GM20431 (cell line): ENCODE measurements at regions not wholly inside any gene's neighbourhood (a gene's known extent, or its start where the extent isn't known, plus 50 kb on each side); places are given as distances from the start of the nearest gene placed in this dataset.
"Not testable (repeated sequence)": the region's sequence is repeated elsewhere in the genome, so short reads cannot be mapped to it uniquely, and the experiment has no call there.

Experiments used
- in situ Hi-C: fragments of 300-500 bp; cut with MseI, MboI; formaldehyde crosslinking; loops from one replicate; pipeline ENCODE4 v1.15.0; 2020; ENCODE audit warnings: low sequenced_read_pairs; ENCODE audit not compliant: unreplicated experiment

GRCh38 chr16:73978407-73978784 is 318.2 kb upstream of the PSMD7 start:
- in situ Hi-C loops: no loop called here

DNA sequence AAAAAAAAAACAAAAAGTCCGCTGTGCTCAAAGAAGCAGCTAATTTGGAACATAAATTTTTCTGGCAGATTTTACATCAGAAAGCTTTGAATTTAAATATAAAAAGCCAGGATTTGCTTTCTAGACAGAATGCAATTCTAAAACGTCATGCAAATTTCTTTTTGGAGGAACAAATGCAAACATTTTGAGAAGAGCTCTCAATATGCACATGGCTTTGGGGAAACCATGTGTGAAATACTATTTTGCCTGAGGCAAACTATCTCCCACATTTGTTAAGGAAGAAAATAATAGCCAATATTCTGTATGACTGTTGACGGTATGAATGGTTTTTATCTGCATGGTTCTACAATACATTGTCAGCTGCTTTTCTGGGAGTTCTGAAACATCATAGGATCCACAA is 320.0 kb upstream of the PSMD7 start:
- in situ Hi-C loops: no loop called here

DNA sequence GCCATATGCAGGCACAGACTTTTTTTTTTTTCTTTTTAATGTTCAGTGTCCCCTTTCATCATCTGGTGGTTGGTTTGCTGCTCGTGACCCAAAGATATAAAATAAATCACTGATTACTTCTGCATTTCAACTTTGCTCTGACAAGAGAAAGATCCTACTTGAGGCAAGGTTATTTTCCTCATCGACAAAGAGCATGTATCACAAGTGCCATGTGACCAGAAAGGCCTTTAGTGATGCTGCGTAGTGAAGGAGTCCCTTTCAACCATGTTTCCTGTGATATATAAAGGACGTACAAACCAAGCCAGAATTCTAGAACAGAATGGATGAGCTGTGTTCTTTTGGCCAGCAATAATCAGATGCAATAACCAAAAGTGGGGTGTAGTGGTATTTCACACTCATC is 323.4 kb upstream of the PSMD7 start:
- in situ Hi-C loops: no loop called here

DNA sequence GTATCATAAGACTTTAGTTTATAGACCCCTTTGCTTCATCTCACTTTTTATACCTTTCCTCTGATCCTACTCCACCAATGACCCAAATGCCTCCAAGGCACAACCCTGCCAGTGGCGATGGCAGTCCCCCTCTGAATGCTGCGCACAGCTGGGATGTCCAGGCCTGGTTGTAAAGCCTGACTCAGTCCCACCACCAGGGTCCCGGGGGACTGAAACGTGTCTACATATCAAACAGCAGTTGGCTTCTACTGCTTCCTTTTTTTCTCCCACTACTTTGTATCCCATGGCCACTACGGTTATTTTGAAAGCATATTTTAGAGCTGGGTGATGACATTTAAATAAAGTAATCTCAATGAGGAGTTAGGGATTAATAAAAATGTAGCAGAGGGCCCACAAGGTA is 329.8 kb upstream of the PSMD7 start:
- in situ Hi-C loops: no loop called here

GRCh38 chr16:73965591-73965990 is 331.0 kb upstream of the PSMD7 start:
- in situ Hi-C loops: no loop called here

DNA sequence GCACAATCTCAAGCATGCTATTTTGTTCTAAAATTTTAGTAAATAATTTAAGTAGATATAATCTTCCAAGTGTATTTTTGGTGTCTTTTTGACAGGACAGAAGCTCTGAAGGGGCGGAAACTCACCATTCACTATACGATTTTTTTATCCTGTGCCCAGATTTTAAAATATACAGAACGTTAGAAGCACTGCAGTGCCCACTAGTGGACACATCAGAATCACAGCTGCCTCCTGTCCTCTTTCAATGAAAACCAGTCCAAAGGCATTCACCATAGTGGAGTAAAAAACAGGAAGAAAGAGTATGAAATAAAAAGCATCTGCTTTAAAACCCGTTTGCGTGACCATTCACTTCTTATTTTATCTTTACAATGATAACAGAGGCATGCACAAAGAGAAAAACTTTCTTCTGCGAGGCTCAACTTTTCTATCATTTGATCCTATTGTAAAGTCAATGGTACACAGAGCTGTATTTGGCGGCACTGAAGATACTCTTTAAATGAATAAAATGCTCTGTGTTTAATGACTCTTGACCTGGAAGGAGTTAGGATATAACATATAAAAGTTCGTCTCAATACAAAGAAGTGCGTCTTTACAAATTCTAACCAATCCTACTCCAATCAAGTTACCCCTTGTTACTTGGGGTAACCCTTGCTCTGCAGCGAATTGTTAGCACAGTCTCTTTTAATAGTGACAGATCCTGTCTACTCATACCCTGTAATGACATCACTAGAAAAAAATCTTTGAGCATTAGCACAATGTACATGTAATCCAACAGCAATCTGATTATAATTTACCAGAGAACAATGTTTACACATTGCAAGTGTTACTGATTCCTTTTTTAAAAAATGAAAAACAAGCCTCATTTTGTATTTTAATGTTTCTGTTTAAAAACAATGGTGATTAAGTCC is 339.8 kb upstream of the PSMD7 start:
- in situ Hi-C loops: no loop called here

DNA sequence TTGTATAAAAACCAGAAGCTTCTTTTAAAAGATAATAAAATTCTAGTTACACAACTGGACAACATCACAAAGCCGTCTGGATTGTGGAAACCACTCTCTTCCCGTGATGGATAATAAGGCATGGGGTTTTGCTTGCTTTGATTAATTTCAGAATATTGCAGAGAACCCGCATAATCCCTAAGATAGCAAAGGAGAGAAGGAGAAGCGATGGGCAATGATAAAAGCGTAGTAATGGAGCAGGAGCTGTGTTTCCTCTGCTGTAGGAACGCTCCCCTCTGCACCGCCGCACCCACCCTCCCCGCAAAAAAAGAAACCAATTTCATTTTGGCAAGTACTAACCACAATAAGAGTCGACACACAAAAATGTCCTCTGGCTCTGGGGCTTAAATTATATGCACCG is 340.9 kb upstream of the PSMD7 start:
- in situ Hi-C loops: no loop called here

DNA sequence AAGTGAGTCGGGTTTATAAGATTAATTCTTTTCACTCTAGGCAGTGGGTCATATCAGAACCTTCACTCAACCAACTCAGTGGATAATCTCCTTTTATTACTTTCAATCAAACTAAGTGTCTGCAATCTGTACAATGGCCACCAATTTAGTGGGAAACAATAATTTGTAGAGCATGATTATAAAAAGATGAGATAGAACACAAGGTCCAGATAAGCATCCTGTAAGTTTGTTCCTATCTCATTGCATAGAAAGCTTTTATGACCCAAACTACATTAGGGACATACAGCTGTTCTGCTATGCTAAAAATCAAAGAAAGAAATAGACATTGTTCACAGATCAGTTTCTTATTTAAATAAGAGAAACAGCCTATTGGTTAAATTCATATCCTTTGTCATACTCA is 341.4 kb upstream of the PSMD7 start:
- in situ Hi-C loops: no loop called here

DNA sequence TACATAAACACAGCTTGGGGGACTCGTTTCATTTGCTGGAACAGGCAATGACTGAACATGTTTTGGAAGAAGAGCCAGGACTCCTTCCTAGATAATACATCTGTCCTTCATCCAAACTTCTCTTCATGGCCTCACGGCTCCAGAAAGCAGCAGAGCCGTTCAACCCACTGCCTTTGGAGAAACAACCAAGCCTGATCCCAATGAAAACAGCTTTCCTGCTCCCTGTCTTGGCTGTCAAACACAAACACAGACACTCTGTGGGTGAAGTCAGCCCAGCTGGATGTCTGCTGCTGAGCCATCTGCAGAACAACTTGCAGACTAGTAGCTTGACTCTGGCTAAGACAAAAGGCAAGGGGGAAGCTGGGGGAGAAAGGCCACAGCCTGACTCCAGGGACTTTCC is 345.1 kb upstream of the PSMD7 start:
- in situ Hi-C loops: no loop called here

DNA sequence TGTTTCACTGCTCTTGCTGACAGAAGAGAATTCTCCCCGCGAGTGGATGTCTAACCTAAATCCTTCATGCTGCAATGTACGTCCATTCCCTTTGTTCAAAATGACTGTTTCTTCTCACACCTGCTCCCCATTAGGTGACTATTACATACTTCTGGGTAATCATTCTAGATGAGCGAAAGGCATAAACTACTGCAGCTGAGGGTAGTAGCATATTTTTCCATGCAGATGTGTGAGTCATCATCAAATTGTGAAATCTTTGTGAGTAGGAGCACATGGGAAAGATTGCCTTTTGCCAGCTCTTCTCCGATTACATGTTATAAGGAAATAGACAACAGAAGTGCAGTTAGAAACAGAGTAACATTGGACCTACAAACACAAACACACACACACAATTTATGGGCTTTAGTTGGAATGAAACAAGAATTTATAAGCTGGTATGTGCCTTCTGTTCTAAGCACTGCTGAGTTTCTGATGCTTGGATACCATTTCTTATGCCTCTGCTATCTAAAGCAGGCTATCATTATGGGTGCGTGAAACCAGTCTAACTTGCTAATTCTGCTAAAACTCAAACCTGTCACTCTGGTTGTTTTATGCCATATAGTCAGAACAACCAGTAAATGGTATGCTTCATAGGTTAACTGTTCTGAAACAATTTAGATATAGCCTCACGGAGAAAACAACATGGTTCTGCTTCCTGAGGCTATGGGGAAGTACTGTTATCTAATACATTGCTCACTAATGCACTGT is 346.9 kb upstream of the PSMD7 start:
- in situ Hi-C loops: no loop called here

GRCh38 chr16:73945631-73946030 is 351.0 kb upstream of the PSMD7 start:
- in situ Hi-C loops: no loop called here

- in situ Hi-C loops: not testable (repeated sequence)
Observed at GRCh38 chr16:73943184-73943583, 353.4 kb upstream of the PSMD7 start.

DNA sequence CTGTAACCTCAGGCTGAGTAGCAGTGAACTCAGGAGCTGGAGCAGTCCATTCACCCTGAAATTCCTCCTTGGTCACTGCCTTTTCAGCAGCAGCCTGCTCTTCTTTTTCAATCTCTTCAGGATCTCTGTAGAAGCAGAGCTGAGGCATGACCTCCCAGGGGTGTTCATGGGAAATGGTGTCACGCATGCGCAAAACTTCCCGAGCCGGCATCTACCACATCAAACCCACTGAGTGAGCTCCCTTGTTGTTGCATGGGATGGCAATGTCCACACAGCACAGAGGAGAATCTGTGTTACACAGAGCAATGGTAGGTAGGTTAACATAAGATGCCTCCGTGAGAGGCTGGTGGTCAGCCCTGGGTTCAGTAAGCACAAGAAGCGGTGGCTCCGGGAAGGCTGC is 355.8 kb upstream of the PSMD7 start:
- in situ Hi-C loops: not testable (repeated sequence)

DNA sequence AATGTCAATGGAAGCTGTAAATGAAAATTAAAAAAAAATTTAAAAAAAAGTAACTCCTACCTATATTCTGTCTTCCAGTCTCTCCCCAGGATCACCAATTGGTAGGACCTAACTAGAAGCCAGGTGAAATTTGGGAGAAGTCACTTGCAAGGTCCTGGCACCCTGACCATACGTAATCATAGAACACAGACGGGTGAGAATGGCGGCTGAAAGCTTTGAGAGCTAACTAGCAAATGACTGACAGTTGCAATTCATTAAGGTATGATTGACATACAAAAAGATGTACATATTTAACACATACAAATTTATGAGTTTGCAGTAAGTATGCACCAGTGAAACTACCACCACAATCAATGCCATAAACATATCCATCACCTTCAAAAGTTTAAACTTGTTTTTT is 372.7 kb upstream of the PSMD7 start:
- in situ Hi-C loops: no loop called here

DNA sequence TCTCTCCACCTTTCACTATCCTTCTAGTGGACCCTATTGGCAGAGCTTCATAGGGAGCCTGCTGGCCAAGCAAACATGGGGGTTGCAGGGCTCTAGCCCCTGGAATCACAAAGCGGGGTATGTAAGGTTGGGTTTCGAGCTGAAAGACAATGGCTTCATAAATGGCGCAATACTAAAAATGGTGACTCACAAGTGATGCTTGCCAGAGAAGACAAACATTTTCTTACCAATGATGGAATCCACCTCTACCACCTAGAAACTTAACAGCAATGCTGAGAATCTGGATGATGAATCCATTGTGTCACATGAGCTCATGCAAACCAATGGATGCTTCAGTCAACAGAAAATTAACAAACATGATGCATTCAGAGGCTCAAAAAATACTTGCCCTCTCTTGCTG is 375.3 kb upstream of the PSMD7 start:
- in situ Hi-C loops: no loop called here

- in situ Hi-C loops: no loop called here
Observed at GRCh38 chr16:73916829-73917594, 379.6 kb upstream of the PSMD7 start.

DNA sequence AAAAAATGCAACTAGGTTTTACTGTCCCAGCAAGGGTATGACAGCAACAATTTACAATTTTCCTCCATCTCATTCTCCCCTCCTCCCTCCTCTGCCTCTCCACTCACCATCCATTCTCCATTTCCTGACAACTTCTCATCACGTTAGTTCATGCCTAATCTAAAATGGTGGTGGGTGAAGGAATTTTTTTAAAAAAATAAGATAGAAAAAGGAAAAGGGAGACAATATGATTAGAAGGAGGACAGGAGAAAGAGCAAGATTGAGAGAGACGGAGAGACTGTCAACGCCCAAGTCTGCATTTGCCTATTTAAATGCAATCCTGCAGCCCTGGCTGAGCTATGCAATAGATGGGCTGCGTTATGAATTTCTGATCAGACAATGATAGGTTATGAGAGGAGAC is 380.7 kb upstream of the PSMD7 start:
- in situ Hi-C loops: no loop called here

DNA sequence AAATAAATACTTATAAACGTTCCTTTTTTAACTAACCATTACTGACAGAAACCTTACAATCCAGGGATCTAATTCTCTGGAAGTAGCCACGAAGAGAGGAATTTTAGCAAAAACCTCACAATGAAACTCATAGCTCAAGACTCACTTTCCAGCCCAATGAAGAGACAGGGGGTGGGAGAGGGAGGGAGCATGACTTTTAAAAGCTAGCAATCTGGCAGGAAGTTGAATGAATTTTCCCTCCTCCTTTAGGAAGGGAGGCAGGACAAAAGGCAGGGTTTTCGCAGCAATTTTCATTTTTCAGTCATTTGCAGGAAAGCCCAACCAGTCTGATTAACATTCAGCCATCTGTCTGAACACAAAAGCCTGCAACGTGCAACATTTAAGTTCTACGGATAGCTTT is 381.5 kb upstream of the PSMD7 start:
- in situ Hi-C loops: no loop called here

DNA sequence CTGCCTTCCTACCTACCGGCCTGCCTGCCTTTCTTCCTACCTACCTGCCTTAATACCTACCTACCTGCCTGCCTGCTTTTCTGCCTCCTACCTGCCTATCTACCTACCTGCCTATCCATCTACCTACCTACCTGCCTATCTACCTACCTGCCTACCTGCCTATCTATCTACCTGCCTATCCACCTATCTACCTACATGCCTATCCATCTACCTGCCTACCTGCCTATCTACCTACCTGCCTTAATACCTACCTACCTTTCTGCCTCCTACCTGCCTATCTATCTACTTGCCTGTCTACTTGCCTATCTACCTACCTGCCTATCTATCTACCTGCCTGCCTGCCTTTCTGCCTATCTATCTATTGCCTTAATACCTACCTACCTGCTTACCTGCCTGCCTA is 383.8 kb upstream of the PSMD7 start:
- in situ Hi-C loops: no loop called here

- in situ Hi-C loops: no loop called here
Observed at GRCh38 chr16:73912281-73912680, 384.3 kb upstream of the PSMD7 start.

- in situ Hi-C loops: no loop called here
Observed at GRCh38 chr16:73909529-73910035, 387.0 kb upstream of the PSMD7 start.
